WTC11 (cell line): ENCODE measurements at regions not wholly inside any gene's neighbourhood (a gene's known extent, or its start where the extent isn't known, plus 50 kb on each side); places are given as distances from the start of the nearest gene placed in this dataset.
A peak's percentile ranks its signal among the peaks of the same experiment; 100 is the strongest.
"Not testable (repeated sequence)": the region's sequence is repeated elsewhere in the genome, so short reads cannot be mapped to it uniquely, and the experiment has no call there.

Source experiments
- ATAC-seq: fragments of 200-7000 bp; cut with Tn5 transposase; 2 replicates; pipeline ENCODE4 v1.10.0; 2021; ENCODE audit warnings: mild to moderate bottlenecking, moderate library complexity
- CTCF ChIA-PET: fragments of 300-600 bp; sonication (Branson Sonifier 250); formaldehyde crosslinking; loops from one replicate; lab custom pipeline; 2021; ENCODE audit warnings: antibody characterized with exemption; lab: Charles Lee
- POLR2A ChIA-PET: fragments of 350-600 bp; sonication (Branson Sonifier 250); formaldehyde crosslinking; loops from one replicate; lab custom pipeline; 2021; ENCODE audit warnings: antibody characterized with exemption; lab: Charles Lee
- DNase-seq: peaks from one replicate; pipeline ENCODE4 v3.0.0; 2021; ENCODE audit warnings: low spot score
- H3K27ac Mint-ChIP-seq: 2 replicates; pipeline ENCODE4 v1.8.0; 2021; ENCODE audit warnings: mixed read lengths
- H3K27me3 Mint-ChIP-seq: 2 replicates; pipeline ENCODE4 v1.8.0; 2021; ENCODE audit warnings: low read depth, mild to moderate bottlenecking, moderate library complexity, mixed read lengths
- H3K36me3 Mint-ChIP-seq: 2 replicates; pipeline ENCODE4 v1.8.0; 2021; ENCODE audit warnings: mixed read lengths
- H3K4me1 Mint-ChIP-seq: 2 replicates; pipeline ENCODE4 v1.8.0; 2022; ENCODE audit warnings: mixed read lengths
- H3K4me3 Mint-ChIP-seq: 2 replicates; pipeline ENCODE4 v1.8.0; 2021; ENCODE audit warnings: mild to moderate bottlenecking, moderate library complexity, mixed read lengths
- H3K9me3 Mint-ChIP-seq: 2 replicates; pipeline ENCODE4 v1.8.0; 2021; ENCODE audit warnings: mixed read lengths
- AR ChIP-seq: fragments of 250-450 bp; sonication (Bioruptor Pico); IDR thresholded peaks from 2 replicates; pipeline ENCODE4 v1.9.0; 2021; ENCODE audit warnings: mild to moderate bottlenecking
- CREB1 ChIP-seq: sonication (generic); formaldehyde crosslinking; IDR thresholded peaks from 2 replicates; pipeline ENCODE4 v1.8.0; 2023; ENCODE audit warnings: mild to moderate bottlenecking, missing genetic modification reagents
- FOXP1 ChIP-seq: sonication (generic); formaldehyde crosslinking; IDR thresholded peaks from 2 replicates; pipeline ENCODE4 v1.8.0; 2022; ENCODE audit warnings: missing genetic modification reagents, mild to moderate bottlenecking, moderate library complexity, borderline replicate concordance
- FOXP4 ChIP-seq: sonication (generic); formaldehyde crosslinking; IDR thresholded peaks from 2 replicates; pipeline ENCODE4 v1.8.0; 2022; ENCODE audit warnings: mild to moderate bottlenecking, missing genetic modification reagents
- GRHL2 ChIP-seq: fragments of 250-450 bp; sonication (Bioruptor Pico); IDR thresholded peaks from 2 replicates; pipeline ENCODE4 v1.8.0; 2022; ENCODE audit warnings: mild to moderate bottlenecking, moderate library complexity; ENCODE audit not compliant: insufficient replicate concordance, severe bottlenecking
- GTF2I ChIP-seq: fragments of 250-450 bp; sonication (Bioruptor Pico); conservative IDR thresholded peaks from 2 replicates; pipeline ENCODE4 v1.4.0; 2021; ENCODE audit warnings: mild to moderate bottlenecking
- IRF1 ChIP-seq: sonication (generic); formaldehyde crosslinking; IDR thresholded peaks from 2 replicates; pipeline ENCODE4 v1.8.0; 2023; ENCODE audit warnings: missing genetic modification reagents
- KAT7 ChIP-seq: sonication (generic); formaldehyde crosslinking; IDR thresholded peaks from 2 replicates; pipeline ENCODE4 v1.8.1; 2023; ENCODE audit warnings: missing genetic modification reagents, mild to moderate bottlenecking, borderline replicate concordance
- MAX ChIP-seq: sonication (generic); formaldehyde crosslinking; IDR thresholded peaks from 2 replicates; pipeline ENCODE4 v1.8.0; 2022; ENCODE audit warnings: mild to moderate bottlenecking, missing genetic modification reagents
- MXD4 ChIP-seq: fragments of 250-450 bp; sonication (Bioruptor Pico); IDR thresholded peaks from 2 replicates; pipeline ENCODE4 v1.8.0; 2021; ENCODE audit warnings: mild to moderate bottlenecking, moderate library complexity, borderline replicate concordance
- NFE2L1 ChIP-seq: sonication (generic); formaldehyde crosslinking; IDR thresholded peaks from 2 replicates; pipeline ENCODE4 v1.8.1; 2023; ENCODE audit warnings: missing genetic modification reagents
- NR1H2 ChIP-seq: sonication (generic); formaldehyde crosslinking; IDR thresholded peaks from 2 replicates; pipeline ENCODE4 v1.9.0; 2021; ENCODE audit warnings: mild to moderate bottlenecking, moderate library complexity, missing genetic modification reagents
- PRRX2 ChIP-seq: fragments of 250-450 bp; sonication (Bioruptor Pico); IDR thresholded peaks from 2 replicates; pipeline ENCODE4 v1.8.0; 2021; ENCODE audit warnings: mild to moderate bottlenecking
- SMAD4 ChIP-seq: sonication (generic); formaldehyde crosslinking; IDR thresholded peaks from 2 replicates; pipeline ENCODE4 v1.8.0; 2022; ENCODE audit warnings: mild to moderate bottlenecking, missing genetic modification reagents
- STAT6 ChIP-seq: sonication (generic); formaldehyde crosslinking; conservative IDR thresholded peaks from 2 replicates; pipeline ENCODE4 v1.8.1; 2023; ENCODE audit warnings: mild to moderate bottlenecking, low read depth, missing genetic modification reagents, moderate library complexity
- TEAD1 ChIP-seq: sonication (generic); formaldehyde crosslinking; IDR thresholded peaks from 2 replicates; pipeline ENCODE4 v1.8.0; 2022; ENCODE audit warnings: mild to moderate bottlenecking, missing genetic modification reagents
- ZNF512 ChIP-seq: sonication (generic); formaldehyde crosslinking; IDR thresholded peaks from 2 replicates; pipeline ENCODE4 v1.8.1; 2022; ENCODE audit warnings: missing genetic modification reagents, borderline replicate concordance

- H3K4me3 Mint-ChIP-seq = no peak overlapping the region
- ATAC-seq = no peak
- CTCF ChIA-PET = no interaction called here
Observed at GRCh38 chr12:131628766-131629448, 82.0 kb upstream of the SFSWAP start.

GRCh38 chr12:131631230-131631629 lies 79.7 kb upstream of the SFSWAP start:
- ChIA-PET POLR2A (no interaction called here), CTCF (no interaction called here)
- Mint-ChIP-seq H3K9me3 (peaks cover 8% of the 10 kb centered on the region), H3K27me3 (no peaks in the 10 kb centered on the region), H3K4me1 (peaks cover 41% of the 10 kb centered on the region), H3K27ac (no peak overlapping the region), H3K4me3 (no peak overlapping the region), H3K36me3 (no peaks in the 10 kb centered on the region)
- ATAC-seq (no peak), DNase-seq (no peak)
- TF ChIP-seq GRHL2 (no peak), KAT7 (CRISPR knock-in tag) (no peak), GTF2I (CRISPR knock-in tag) (no peak), FOXP4 (CRISPR knock-in tag) (no peak), ZNF512 (CRISPR knock-in tag) (no peak), FOXP1 (CRISPR knock-in tag) (no peak), CREB1 (CRISPR knock-in tag) (no peak), MXD4 (CRISPR knock-in tag) (no peak), AR (no peak), IRF1 (CRISPR knock-in tag) (no peak), TEAD1 (CRISPR knock-in tag) (no peak)

More at GRCh38 chr12:131628766-131629448, 82.0 kb upstream of the SFSWAP start:
- H3K27me3 Mint-ChIP-seq = no peaks in the 10 kb centered on the region
- no peaks in the 10 kb centered on the region for H3K36me3 Mint-ChIP-seq
- peaks cover 52% of the 10 kb centered on the region for H3K4me1 Mint-ChIP-seq
- TF ChIP-seq SMAD4 = no peak
- TF ChIP-seq PRRX2 (CRISPR knock-in tag) = no peak
- TF ChIP-seq ZNF512 (CRISPR knock-in tag) = no peak
- no peak for TF ChIP-seq MAX (CRISPR knock-in tag)
- TF ChIP-seq NR1H2 (CRISPR knock-in tag) = no peak
- no peak for TF ChIP-seq STAT6 (CRISPR knock-in tag)
- no peak for TF ChIP-seq NFE2L1
- H3K27ac Mint-ChIP-seq = no peak overlapping the region
- POLR2A ChIA-PET = no interaction called here
- DNase-seq = no peak
- peaks cover 3% of the 10 kb centered on the region; the same call in 1 of the 2 replicates for H3K9me3 Mint-ChIP-seq

- POLR2A ChIA-PET, H3K27me3 Mint-ChIP-seq, H3K36me3 Mint-ChIP-seq, CTCF ChIA-PET, H3K9me3 Mint-ChIP-seq, H3K4me3 Mint-ChIP-seq, ATAC-seq, DNase-seq: not testable (repeated sequence)
- H3K4me1 Mint-ChIP-seq = peaks cover 40% of the 10 kb centered on the region
- H3K27ac Mint-ChIP-seq = peak overlapping the region; percentile 52
Observed at GRCh38 chr12:131631889-131632651, 78.8 kb upstream of the SFSWAP start.
